ENCODE measurements at regions not wholly inside any gene's neighbourhood (a gene's known extent, or its start where the extent isn't known, plus 50 kb on each side); places are given as distances from the start of the nearest gene placed in this dataset.

GRCh38 chr4:26044524-26044923 is 130.5 kb downstream of the SMIM20 start:
- TF ChIP-seq EP300 (IDR thresholded peaks at IDR 0.05; ENCODE audit: borderline replicate concordance) (no peak), NFIC (IDR thresholded peaks at IDR 0.05) (no peak), REST (IDR thresholded peaks at IDR 0.05; ENCODE audit: low read depth) (no peak), TAF1 (IDR thresholded peaks at IDR 0.05; ENCODE audit: low read depth) (no peak), MAX (IDR thresholded peaks at IDR 0.05) (no peak), CREB1 (IDR thresholded peaks at IDR 0.05; ENCODE audit: low read depth) (no peak), FOXM1 (IDR thresholded peaks at IDR 0.05; ENCODE audit: borderline replicate concordance, low read depth) (no peak), CEBPB (IDR thresholded peaks at IDR 0.05) (no peak), RAD21 (IDR thresholded peaks at IDR 0.05; ENCODE audit: low read depth) (no peak), USF1 (IDR thresholded peaks at IDR 0.05) (no peak), TEAD4 (IDR thresholded peaks at IDR 0.05) (no peak), YY1 (IDR thresholded peaks at IDR 0.05; ENCODE audit: low read depth) (no peak), ZBTB7A (IDR thresholded peaks at IDR 0.05; ENCODE audit: low read depth) (no peak), TCF12 (IDR thresholded peaks at IDR 0.05; ENCODE audit: low read depth) (no peak)
